CD4-positive, alpha-beta T cell (primary cell): ENCODE measurements at regions not wholly inside any gene's neighbourhood (a gene's known extent, or its start where the extent isn't known, plus 50 kb on each side); places are given as distances from the start of the nearest gene placed in this dataset.
"Not testable (repeated sequence)": the region's sequence is repeated elsewhere in the genome, so short reads cannot be mapped to it uniquely, and the experiment has no call there.

Experiments used
- ATAC-seq: fragments of 200-7000 bp; cut with Tn5 transposase; one replicate; pipeline ENCODE4 v1.10.0; 2022; ENCODE audit warnings: mild to moderate bottlenecking; ENCODE audit not compliant: poor library complexity
- CTCF ChIA-PET: fragments of 350-600 bp; sonication (Branson Sonifier 250); formaldehyde crosslinking; loops from one replicate; lab custom pipeline; 2021; ENCODE audit warnings: antibody characterized with exemption, inconsistent platforms; lab: Charles Lee
- POLR2A ChIA-PET: fragments of 350-600 bp; sonication (Branson Sonifier 250); formaldehyde crosslinking; loops from one replicate; lab custom pipeline; 2021; ENCODE audit warnings: antibody characterized with exemption, inconsistent platforms; lab: Charles Lee
- DNase-seq, 14 experiments: peaks; one replicate each; pipeline ENCODE4 v3.0.0-alpha.2; 2013 to 2020; ENCODE audit warnings: mixed read lengths in 2 of 14
- H3K27ac ChIP-seq, 2 donors: one replicate each; pipeline versions ENCODE4 v1.5.1 to v1.7.0; 2013; ENCODE audit warnings: low read length in 2 of 2, low read depth in 1 of 2, mild to moderate bottlenecking in 1 of 2
- H3K27me3 ChIP-seq, 2 experiments: 1 replicate in 1 of 2; 2 replicates in 1 of 2; pipeline versions ENCODE4 v1.6.1 to v1.7.0; 2013; ENCODE audit warnings: low read length in 2 of 2, control low read depth in 1 of 2, mild to moderate bottlenecking in 1 of 2, moderate library complexity in 1 of 2; ENCODE audit not compliant: insufficient read depth in 2 of 2, control insufficient read depth in 1 of 2
- H3K36me3 ChIP-seq: one replicate; pipeline ENCODE4 v1.6.1; 2013; ENCODE audit warnings: low read length, control low read depth; ENCODE audit not compliant: insufficient read depth
- H3K4me1 ChIP-seq: one replicate; pipeline ENCODE4 v1.6.1; 2013; ENCODE audit warnings: low read length, control low read depth; ENCODE audit not compliant: insufficient read depth
- H3K4me3 ChIP-seq: one replicate; pipeline ENCODE4 v1.5.1; 2013; ENCODE audit warnings: mild to moderate bottlenecking, low read length, moderate library complexity
- H3K9me3 ChIP-seq, 2 experiments: 1 replicate in 1 of 2; 2 replicates in 1 of 2; pipeline versions ENCODE4 v1.6.1 to v1.7.0; 2013; ENCODE audit warnings: low read length in 2 of 2, mild to moderate bottlenecking in 2 of 2, control low read depth in 1 of 2, moderate library complexity in 1 of 2; ENCODE audit not compliant: control insufficient read depth in 1 of 2, insufficient read depth in 1 of 2
- H3K27ac Mint-ChIP-seq: one replicate; pipeline ENCODE4 v1.8.0; 2020; ENCODE audit warnings: mixed read lengths
- H3K27me3 Mint-ChIP-seq: one replicate; pipeline ENCODE4 v1.8.0; 2021; ENCODE audit warnings: mixed read lengths
- H3K36me3 Mint-ChIP-seq: one replicate; pipeline ENCODE4 v1.8.0; 2021; ENCODE audit warnings: low read depth, mixed read lengths
- H3K4me1 Mint-ChIP-seq: one replicate; pipeline ENCODE4 v1.8.0; 2021; ENCODE audit warnings: low read depth, mixed read lengths
- H3K4me3 Mint-ChIP-seq: one replicate; pipeline ENCODE4 v1.8.0; 2020; ENCODE audit warnings: mild to moderate bottlenecking, mixed read lengths
- H3K9me3 Mint-ChIP-seq: one replicate; pipeline ENCODE4 v1.8.0; 2020; ENCODE audit warnings: mixed read lengths
- CTCF ChIP-seq: fragments of 200-600 bp; IDR thresholded peaks from one replicate; pipeline ENCODE4 v1.8.0; 2022; ENCODE audit warnings: antibody characterized with exemption, mild to moderate bottlenecking
- intact Hi-C, 2 experiments: fragments of 100-400 bp; cut with DNase I in 1 of 2; cut with micrococcal nuclease in 1 of 2; formaldehyde crosslinking; loops; one replicate each; pipeline versions ENCODE4 v1.15.1 to v1.9.0; 2023 to 2025; cut with DNase I, micrococcal nuclease

GRCh38 chr16:5257462-5257861 is 159.9 kb upstream of the EEF2KMT start:
- TF ChIP-seq CTCF: no peak
- no peaks in the 10 kb centered on the region for H3K36me3 ChIP-seq
- ChIA-PET POLR2A (no interaction called here), CTCF (no interaction called here)
- peaks cover 28% of the 10 kb centered on the region for H3K27me3 Mint-ChIP-seq
- H3K4me1 Mint-ChIP-seq: no peaks in the 10 kb centered on the region
- H3K9me3 Mint-ChIP-seq: no peaks in the 10 kb centered on the region
- no peaks in the 10 kb centered on the region for H3K9me3 ChIP-seq
- H3K27me3 ChIP-seq: no peaks in the 10 kb centered on the region
- ATAC-seq (no peak), DNase-seq (no peak)
- H3K27ac Mint-ChIP-seq: no peak overlapping the region
- H3K4me3 ChIP-seq: no peak overlapping the region
- H3K27ac ChIP-seq: no peak overlapping the region
- intact Hi-C loops: no loop called here
- H3K36me3 Mint-ChIP-seq: no peaks in the 10 kb centered on the region
- H3K4me3 Mint-ChIP-seq: no peak overlapping the region
- H3K4me1 ChIP-seq: no peaks in the 10 kb centered on the region

- no peaks in the 10 kb centered on the region for H3K9me3 Mint-ChIP-seq
- ChIA-PET POLR2A (no interaction called here), CTCF (no interaction called here)
- no peak overlapping the region for H3K4me3 Mint-ChIP-seq
- Histone ChIP-seq H3K4me1 (no peaks in the 10 kb centered on the region), H3K36me3 (no peaks in the 10 kb centered on the region), H3K27ac (no peak overlapping the region), H3K9me3 (peaks cover 0 to 4% of the 10 kb centered on the region in 2 experiments), H3K4me3 (no peak overlapping the region), H3K27me3 (no peaks in the 10 kb centered on the region)
- ATAC-seq (no peak), DNase-seq (no peak)
- H3K27me3 Mint-ChIP-seq: peaks cover 19% of the 10 kb centered on the region
- intact Hi-C loops: no loop called here
- H3K27ac Mint-ChIP-seq: no peak overlapping the region
- no peak for TF ChIP-seq CTCF
- no peaks in the 10 kb centered on the region for H3K4me1 Mint-ChIP-seq
- no peaks in the 10 kb centered on the region for H3K36me3 Mint-ChIP-seq
These were observed 155.2 kb upstream of the EEF2KMT start for GRCh38 chr16:5252791-5253190.

GRCh38 chr16:5247403-5247802 is 149.8 kb upstream of the EEF2KMT start:
- H3K9me3 ChIP-seq, H3K36me3 Mint-ChIP-seq, H3K27ac ChIP-seq, ATAC-seq, H3K9me3 Mint-ChIP-seq, POLR2A ChIA-PET, intact Hi-C loops, H3K36me3 ChIP-seq, H3K4me3 ChIP-seq, H3K27me3 ChIP-seq, H3K4me1 ChIP-seq, CTCF ChIA-PET, DNase-seq, H3K27ac Mint-ChIP-seq, H3K4me1 Mint-ChIP-seq, H3K4me3 Mint-ChIP-seq: not testable (repeated sequence)
- H3K27me3 Mint-ChIP-seq: peaks cover 21% of the 10 kb centered on the region

GRCh38 chr16:5240278-5240626 is 142.7 kb upstream of the EEF2KMT start:
- H3K4me1 ChIP-seq, H3K36me3 ChIP-seq, CTCF ChIA-PET, DNase-seq, H3K9me3 ChIP-seq, ATAC-seq, H3K4me1 Mint-ChIP-seq, H3K4me3 Mint-ChIP-seq, H3K27ac ChIP-seq, H3K36me3 Mint-ChIP-seq, POLR2A ChIA-PET, H3K27ac Mint-ChIP-seq, intact Hi-C loops, H3K9me3 Mint-ChIP-seq, H3K4me3 ChIP-seq: not testable (repeated sequence)
- peaks cover 5 to 15% of the 10 kb centered on the region in 2 experiments for H3K27me3 ChIP-seq
- H3K27me3 Mint-ChIP-seq: peaks cover 69% of the 10 kb centered on the region

- H3K4me3 ChIP-seq, H3K9me3 ChIP-seq, H3K4me1 ChIP-seq, H3K36me3 Mint-ChIP-seq, ATAC-seq, H3K36me3 ChIP-seq, H3K4me1 Mint-ChIP-seq, H3K9me3 Mint-ChIP-seq, H3K27ac Mint-ChIP-seq, H3K27ac ChIP-seq, POLR2A ChIA-PET: not testable (repeated sequence)
- peaks cover 64% of the 10 kb centered on the region for H3K27me3 Mint-ChIP-seq
- peak overlapping the region; percentile 69 for H3K4me3 Mint-ChIP-seq
- intact Hi-C loops: loop anchor here in 1 of 2 experiments (5.0 kb wide), 1 partner anchor 1403 kb away; no protein-coding TSS in a partner anchor
- CTCF ChIA-PET: interaction anchor here (0.6 to 0.7 kb wide), 3 partner anchors 10 to 382 kb away, joined by 3 to 4 read pairs (median 4); no protein-coding TSS in a partner anchor
- DNase-seq: peak in 13 of 14 experiments; percentile 26 to 69 (median 46)
- peaks cover 5 to 14% of the 10 kb centered on the region in 2 experiments for H3K27me3 ChIP-seq
These were observed 142.1 kb upstream of the EEF2KMT start for GRCh38 chr16:5239472-5240277.
